ENCODE measurements at regions not wholly inside any gene's neighbourhood (a gene's known extent, or its start where the extent isn't known, plus 50 kb on each side); places are given as distances from the start of the nearest gene placed in this dataset.
A peak's percentile ranks its signal among the peaks of the same experiment; 100 is the strongest.

GRCh38 chr6:137762168-137763090 is 104.6 kb upstream of the TNFAIP3 start:
- no peak overlapping the region for H3K4me3 ChIP-seq (ENCODE audit: control insufficient read depth, low read depth, low read length)
- no peak for TF ChIP-seq CTCF (conservative IDR thresholded peaks at IDR 0.05; ENCODE audit: control insufficient read depth, insufficient read depth, low read depth, low read length)
- DNase-seq (ENCODE audit: low read depth), result no peak

GRCh38 chr6:137763436-137763835 is 103.6 kb upstream of the TNFAIP3 start:
- no peak for DNase-seq (ENCODE audit: low read depth)
- no peak overlapping the region for H3K4me3 ChIP-seq (ENCODE audit: control insufficient read depth, low read depth, low read length)
- TF ChIP-seq CTCF (conservative IDR thresholded peaks at IDR 0.05; ENCODE audit: control insufficient read depth, insufficient read depth, low read depth, low read length), result no peak

- H3K4me3 ChIP-seq (ENCODE audit: control insufficient read depth, low read depth, low read length), result no peak overlapping the region
- DNase-seq (ENCODE audit: low read depth), result no peak
- no peak for TF ChIP-seq CTCF (conservative IDR thresholded peaks at IDR 0.05; ENCODE audit: control insufficient read depth, insufficient read depth, low read depth, low read length)
These were observed 103.2 kb upstream of the TNFAIP3 start for GRCh38 chr6:137763886-137764285.

- no peak for TF ChIP-seq CTCF (conservative IDR thresholded peaks at IDR 0.05; ENCODE audit: control insufficient read depth, insufficient read depth, low read depth, low read length)
- H3K4me3 ChIP-seq (ENCODE audit: control insufficient read depth, low read depth, low read length), result no peak overlapping the region
- DNase-seq (ENCODE audit: low read depth), result peak; percentile 85
These were observed 102.6 kb upstream of the TNFAIP3 start for GRCh38 chr6:137764464-137764863.

- peak; percentile 27 for DNase-seq (ENCODE audit: low read depth)
- no peak overlapping the region for H3K4me3 ChIP-seq (ENCODE audit: control insufficient read depth, low read depth, low read length)
- TF ChIP-seq CTCF (conservative IDR thresholded peaks at IDR 0.05; ENCODE audit: control insufficient read depth, insufficient read depth, low read depth, low read length), result no peak
These were observed 102.0 kb upstream of the TNFAIP3 start for GRCh38 chr6:137765059-137765458.

GRCh38 chr6:137766596-137767370 is 100.3 kb upstream of the TNFAIP3 start:
- no peak for DNase-seq (ENCODE audit: low read depth)
- no peak for TF ChIP-seq CTCF (conservative IDR thresholded peaks at IDR 0.05; ENCODE audit: control insufficient read depth, insufficient read depth, low read depth, low read length)

More at GRCh38 chr6:137766596-137767370, 100.3 kb upstream of the TNFAIP3 start:
- H3K4me3 ChIP-seq (ENCODE audit: control insufficient read depth, low read depth, low read length), result no peak overlapping the region

All from fibroblast of mammary gland (primary cell).